Transverse colon (tissue), 4 donors: ENCODE measurements at regions not wholly inside any gene's neighbourhood (a gene's known extent, or its start where the extent isn't known, plus 50 kb on each side); places are given as distances from the start of the nearest gene placed in this dataset.

ENCODE experiments used
- DNase-seq: peaks from one replicate; pipeline ENCODE4 v3.0.0-alpha.2; 2019
- H3K27ac ChIP-seq, 4 donors: fragments of 200-600 bp; sonication (generic); 2 replicates each; pipeline ENCODE4 v1.5.1; 2016 to 2018; ENCODE audit warnings: inconsistent platforms in 4 of 4
- H3K27me3 ChIP-seq: fragments of 200-600 bp; sonication (generic); 2 replicates; pipeline ENCODE4 v1.5.1; 2017; ENCODE audit warnings: inconsistent platforms
- H3K36me3 ChIP-seq, 4 donors: fragments of 200-600 bp; sonication (generic); 2 replicates each; pipeline ENCODE4 v1.5.1; 2017 to 2019; ENCODE audit warnings: inconsistent platforms in 4 of 4
- H3K4me1 ChIP-seq, 4 donors: fragments of 200-600 bp; sonication (generic); 2 replicates each; pipeline ENCODE4 v1.5.1; 2017 to 2020; ENCODE audit warnings: inconsistent platforms in 4 of 4
- H3K4me3 ChIP-seq, 4 donors: fragments of 200-600 bp; sonication (generic); 1 replicate in 1 of 4; 2 replicates in 3 of 4; pipeline versions ENCODE4 v1.5.1 to v1.6.1; 2017 to 2019; ENCODE audit warnings: inconsistent platforms in 4 of 4
- H3K9me3 ChIP-seq, 2 donors: fragments of 200-600 bp; sonication (generic); 2 replicates each; pipeline ENCODE4 v1.5.1; 2017 to 2019; ENCODE audit warnings: inconsistent platforms in 2 of 2
- CTCF ChIP-seq, 5 experiments: fragments of 200-600 bp in 3 of 5; fragments of 450-650 bp in 2 of 5; sonication (generic) in 3 of 5; IDR thresholded peaks; 1 replicate in 2 of 5; 2 replicates in 3 of 5; pipeline ENCODE4 v1.5.1; 2016 to 2017; ENCODE audit warnings: antibody characterized with exemption in 5 of 5, inconsistent platforms in 3 of 5, mild to moderate bottlenecking in 2 of 5, moderate library complexity in 1 of 5
- EP300 ChIP-seq: sonication (generic); formaldehyde crosslinking; IDR thresholded peaks from one replicate; pipeline ENCODE4 v1.6.1; 2017; ENCODE audit warnings: antibody characterized with exemption, low read depth
- POLR2A ChIP-seq: fragments of 450-650 bp; IDR thresholded peaks from one replicate; pipeline ENCODE4 v1.6.1; 2016; ENCODE audit warnings: antibody characterized with exemption, mild to moderate bottlenecking, moderate library complexity
- POLR2AphosphoS5 ChIP-seq, 3 donors: sonication (generic); formaldehyde crosslinking; IDR thresholded peaks; one replicate each; pipeline ENCODE4 v1.6.1; 2016; ENCODE audit warnings: antibody characterized with exemption in 3 of 3
- WGBS, 2 donors: methylation state at CpG; one replicate each; pipeline ENCODE4 v1.1.5; 2018; ENCODE audit warnings: low coverage in 1 of 2; 5-methylcytosine and 5-hydroxymethylcytosine counted together
- in situ Hi-C, 4 donors: fragments of 200-750 bp; cut with MboI; loops; one replicate each; pipeline versions ENCODE4 v1.15.0 to v1.15.1; 2017; ENCODE audit warnings: low sequenced_read_pairs in 3 of 4, low pct_ligation_motif_present in 1 of 4, low pct_unique_long_range_greater_than_20kb in 1 of 4
- intact Hi-C: fragments of 100-400 bp; cut with DNase I; formaldehyde crosslinking; loops from one replicate; pipeline ENCODE4 v1.15.1; 2023; ENCODE audit warnings: low total_unique reads

- no peak for TF ChIP-seq CTCF (IDR thresholded peaks at IDR 0.05)
- no peak for TF ChIP-seq POLR2A
- no peak for TF ChIP-seq EP300
- no peak for TF ChIP-seq POLR2AphosphoS5 (IDR thresholded peaks at IDR 0.05)
- no peak for DNase-seq
- Histone ChIP-seq H3K4me3 (no peak overlapping the region), H3K27ac (no peak overlapping the region), H3K27me3 (no peaks in the 10 kb centered on the region), H3K9me3 (no peaks in the 10 kb centered on the region), H3K36me3 (no peaks in the 10 kb centered on the region), H3K4me1 (no peaks in the 10 kb centered on the region)
- in situ Hi-C loops: no loop called here
- intact Hi-C loops: no loop called here
- WGBS, 2 donors: 87 to 96% methylated on average over 10 to 17 of the region's 17 CpGs
Observed at GRCh38 chr2:241943961-241944575, 74.5 kb downstream of the RTP5 start.

GRCh38 chr2:241944821-241945220 is 75.3 kb downstream of the RTP5 start:
- no peak for DNase-seq
- in situ Hi-C loops: no loop called here

GRCh38 chr2:241945311-241945710 is 75.8 kb downstream of the RTP5 start:
- Histone ChIP-seq H3K27ac (no peak overlapping the region), H3K9me3 (no peaks in the 10 kb centered on the region), H3K4me3 (no peak overlapping the region), H3K27me3 (no peaks in the 10 kb centered on the region), H3K4me1 (no peaks in the 10 kb centered on the region), H3K36me3 (no peaks in the 10 kb centered on the region)
- intact Hi-C loops (no loop called here), in situ Hi-C loops (no loop called here)
- TF ChIP-seq CTCF (IDR thresholded peaks at IDR 0.05) (no peak), POLR2A (no peak), POLR2AphosphoS5 (IDR thresholded peaks at IDR 0.05) (no peak), EP300 (no peak)
- 89% methylated on average over 14 of the region's 15 CpGs; no CpG with 5 or more reads in 1 of the 2 donors for WGBS, 2 donors
- DNase-seq: no peak

More at GRCh38 chr2:241944821-241945220, 75.3 kb downstream of the RTP5 start:
- Histone ChIP-seq H3K27ac (no peak overlapping the region), H3K4me3 (no peak overlapping the region), H3K9me3 (no peaks in the 10 kb centered on the region), H3K27me3 (no peaks in the 10 kb centered on the region), H3K36me3 (no peaks in the 10 kb centered on the region), H3K4me1 (no peaks in the 10 kb centered on the region)
- 90% methylated on average over 11 of the region's 12 CpGs; no CpG with 5 or more reads in 1 of the 2 donors for WGBS, 2 donors
- TF ChIP-seq CTCF (IDR thresholded peaks at IDR 0.05) (no peak), POLR2AphosphoS5 (IDR thresholded peaks at IDR 0.05) (no peak), EP300 (no peak), POLR2A (no peak)
- intact Hi-C loops: no loop called here

- DNase-seq: no peak
- Histone ChIP-seq H3K36me3 (no peaks in the 10 kb centered on the region), H3K27me3 (no peaks in the 10 kb centered on the region), H3K4me1 (peaks cover 0 to 4% (median 3%) of the 10 kb centered on the region in 4 donors), H3K4me3 (no peak overlapping the region), H3K27ac (no peak overlapping the region), H3K9me3 (no peaks in the 10 kb centered on the region)
- in situ Hi-C loops (no loop called here), intact Hi-C loops (no loop called here)
- 92% methylated on average over 14 of the region's 14 CpGs; no CpG with 5 or more reads in 1 of the 2 donors for WGBS, 2 donors
- TF ChIP-seq CTCF (IDR thresholded peaks at IDR 0.05) (no peak), POLR2A (no peak)
Observed at GRCh38 chr2:241945803-241946202, 76.3 kb downstream of the RTP5 start.
